Loucy (cell line): ENCODE measurements at regions not wholly inside any gene's neighbourhood (a gene's known extent, or its start where the extent isn't known, plus 50 kb on each side); places are given as distances from the start of the nearest gene placed in this dataset.

Experiments
- CTCF ChIP-seq: fragments of 200-600 bp; sonication (generic); conservative IDR thresholded peaks from 2 replicates; pipeline ENCODE4 v1.5.1; 2014; ENCODE audit warnings: mild to moderate bottlenecking, antibody characterized with exemption, low read length
- EZH2phosphoT487 ChIP-seq: fragments of 200-600 bp; IDR thresholded peaks from 2 replicates; pipeline ENCODE4 v1.6.1; 2018; ENCODE audit warnings: antibody characterized with exemption, mild to moderate bottlenecking, moderate library complexity, borderline replicate concordance

DNA sequence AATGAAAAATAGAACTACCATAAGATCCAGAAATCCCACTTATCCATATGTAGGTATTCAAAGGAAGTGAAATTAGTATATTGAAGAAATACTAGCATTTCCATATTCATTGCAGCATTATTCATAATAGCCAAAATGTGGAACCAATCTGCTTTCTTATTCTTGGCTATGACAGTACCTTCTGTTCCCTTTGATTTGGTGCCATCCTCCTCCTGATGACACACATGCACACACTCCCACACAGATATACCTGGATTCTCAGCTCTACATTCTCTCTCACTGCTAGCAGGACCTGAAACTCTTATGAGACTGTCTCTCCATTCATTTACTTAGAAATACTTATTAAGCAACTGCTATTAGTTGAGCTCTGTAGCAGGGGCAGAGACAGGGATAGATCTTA lies 582.6 kb upstream of the TENM4 start:
- no peak for TF ChIP-seq CTCF
- no peak for TF ChIP-seq EZH2phosphoT487
